Renal cortical epithelial cell (primary cell): ENCODE measurements at regions not wholly inside any gene's neighbourhood (a gene's known extent, or its start where the extent isn't known, plus 50 kb on each side); places are given as distances from the start of the nearest gene placed in this dataset.

Experiments used
- DNase-seq: peaks from one replicate; pipeline ENCODE4 v3.0.0-alpha.2; 2011; ENCODE audit warnings: low read depth

GRCh38 chr5:19352120-19352519, 635.9 kb downstream of the CDH18 start:
- no peak for DNase-seq

- DNase-seq: no peak
Observed at GRCh38 chr5:19369048-19369447, 619.0 kb downstream of the CDH18 start.

- no peak for DNase-seq
Observed at GRCh38 chr5:19369561-19369960, 618.4 kb downstream of the CDH18 start.

- no peak for DNase-seq
Observed at GRCh38 chr5:19370655-19371386, 617.2 kb downstream of the CDH18 start.

GRCh38 chr5:19388391-19388790, 599.6 kb downstream of the CDH18 start:
- no peak for DNase-seq

- DNase-seq: no peak
Observed at GRCh38 chr5:19401032-19401431, 587.0 kb downstream of the CDH18 start.

- DNase-seq: no peak
Observed at GRCh38 chr5:19406576-19407365, 581.2 kb downstream of the CDH18 start.

- no peak for DNase-seq
Observed at GRCh38 chr5:19408149-19408548, 579.9 kb downstream of the CDH18 start.

GRCh38 chr5:19411936-19412335, 576.1 kb downstream of the CDH18 start:
- DNase-seq: no peak
